Sigmoid colon (tissue), 6 donors: ENCODE measurements at regions not wholly inside any gene's neighbourhood (a gene's known extent, or its start where the extent isn't known, plus 50 kb on each side); places are given as distances from the start of the nearest gene placed in this dataset.

Experiments
- DNase-seq: peaks from one replicate; pipeline ENCODE4 v3.0.0-alpha.2; 2019
- H3K27ac ChIP-seq, 4 donors: fragments of 200-600 bp; sonication (generic); one replicate each; pipeline ENCODE4 v1.5.1; 2016 to 2019; ENCODE audit warnings: mild to moderate bottlenecking in 1 of 4
- H3K27me3 ChIP-seq, 3 donors: fragments of 200-600 bp; sonication (generic); one replicate each; pipeline ENCODE4 v1.5.1; 2019; ENCODE audit warnings: mild to moderate bottlenecking in 1 of 3
- H3K36me3 ChIP-seq, 4 donors: fragments of 200-600 bp; sonication (generic); one replicate each; pipeline ENCODE4 v1.5.1; 2016 to 2019
- H3K4me1 ChIP-seq, 4 donors: fragments of 200-600 bp; sonication (generic); one replicate each; pipeline ENCODE4 v1.5.1; 2017 to 2019
- H3K4me3 ChIP-seq, 4 donors: fragments of 200-600 bp; sonication (generic); one replicate each; pipeline ENCODE4 v1.5.1; 2017 to 2019; ENCODE audit warnings: mild to moderate bottlenecking in 2 of 4, moderate library complexity in 1 of 4
- H3K9me3 ChIP-seq, 4 donors: fragments of 200-600 bp in 3 of 4; sonication (generic) in 3 of 4; one replicate each; pipeline versions ENCODE4 v1.5.1 to v1.6.1; 2013 to 2019
- CTCF ChIP-seq, 4 experiments: fragments of 450-650 bp in 3 of 4; fragments of 200-600 bp in 1 of 4; IDR thresholded peaks; one replicate each; pipeline ENCODE4 v1.5.1; 2016 to 2019; ENCODE audit warnings: antibody characterized with exemption in 4 of 4, mild to moderate bottlenecking in 3 of 4, moderate library complexity in 2 of 4
- EP300 ChIP-seq, 4 donors: sonication (generic); formaldehyde crosslinking; IDR thresholded peaks; one replicate each; pipeline ENCODE4 v1.6.1; 2017; ENCODE audit warnings: antibody characterized with exemption in 4 of 4
- POLR2A ChIP-seq, 2 donors: fragments of 450-650 bp; IDR thresholded peaks; one replicate each; pipeline ENCODE4 v1.6.1; 2016; ENCODE audit warnings: antibody characterized with exemption in 2 of 2, mild to moderate bottlenecking in 2 of 2, moderate library complexity in 2 of 2
- POLR2AphosphoS5 ChIP-seq, 4 donors: sonication (generic); formaldehyde crosslinking; IDR thresholded peaks; one replicate each; pipeline ENCODE4 v1.6.1; 2017; ENCODE audit warnings: antibody characterized with exemption in 4 of 4
- WGBS, 2 donors: extraction: QIAGEN DNeasy Blood & Tissue Kit; methylation state at CpG; one replicate each; pipeline ENCODE4 v1.1.7; 2013; 5-methylcytosine and 5-hydroxymethylcytosine counted together
- intact Hi-C: fragments of 100-400 bp; cut with DNase I; formaldehyde crosslinking; loops from one replicate; pipeline ENCODE4 v1.15.1; 2023
- donor health status: healthy with polysubstance abuse.
- donor health status: healthy.

- TF ChIP-seq EP300 (IDR thresholded peaks at IDR 0.05): no peak
- no peak for TF ChIP-seq POLR2A (IDR thresholded peaks at IDR 0.05)
- no peak for TF ChIP-seq CTCF (IDR thresholded peaks at IDR 0.05)
- no peak for TF ChIP-seq POLR2AphosphoS5 (IDR thresholded peaks at IDR 0.05)
- H3K9me3 ChIP-seq: no peaks in the 10 kb centered on the region
- H3K4me3 ChIP-seq: no peak overlapping the region
- H3K36me3 ChIP-seq: no peaks in the 10 kb centered on the region
- H3K27me3 ChIP-seq: peaks cover 0 to 16% (median 5%) of the 10 kb centered on the region in 3 donors
- no peak for DNase-seq
- intact Hi-C loops: no loop called here
- H3K27ac ChIP-seq: no peak overlapping the region
- no peaks in the 10 kb centered on the region for H3K4me1 ChIP-seq
- 74 to 81% methylated on average over 10 of the region's 10 CpGs for WGBS, 2 donors
These were observed 129.0 kb downstream of the SYF2 start for GRCh38 chr1:25103164-25103795.

DNA sequence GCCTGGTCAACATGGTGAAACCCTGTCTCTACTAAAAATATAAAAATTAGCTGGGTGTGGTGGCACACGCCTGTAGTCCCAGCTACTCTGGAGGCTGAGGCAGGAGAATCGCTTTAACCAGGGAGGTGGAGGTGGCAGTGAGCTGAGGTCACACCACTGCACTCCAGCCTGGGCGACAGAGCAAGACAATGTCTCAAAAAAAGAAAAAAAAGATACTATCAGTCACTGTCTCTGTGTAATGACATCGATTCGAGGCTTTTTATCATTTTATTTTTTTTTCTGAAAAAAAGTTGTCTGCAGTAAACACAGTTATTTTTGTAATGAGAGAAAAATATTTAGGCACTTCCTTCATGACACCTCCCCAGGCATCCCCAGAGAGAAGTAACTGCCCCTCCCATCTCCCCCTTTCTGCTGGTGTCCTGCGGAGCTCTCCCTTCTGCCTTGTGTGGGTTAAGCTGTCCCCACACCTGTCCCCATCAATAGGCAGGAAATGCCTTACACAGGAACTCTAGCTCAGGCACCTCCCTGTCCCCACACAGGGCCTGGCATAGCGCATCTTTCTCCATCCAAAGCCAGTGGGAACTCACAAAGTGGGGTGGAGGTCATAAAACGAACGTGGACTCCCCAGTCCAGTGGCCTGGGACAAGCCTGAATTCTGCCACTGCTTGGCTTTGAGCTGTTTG lies 132.0 kb downstream of the SYF2 start:
- Histone ChIP-seq H3K4me1 (no peaks in the 10 kb centered on the region), H3K27me3 (peaks cover 0 to 3% (median 0%) of the 10 kb centered on the region in 3 donors), H3K4me3 (no peak overlapping the region), H3K36me3 (no peaks in the 10 kb centered on the region), H3K9me3 (no peaks in the 10 kb centered on the region), H3K27ac (no peak overlapping the region)
- DNase-seq: no peak
- WGBS, 2 donors: 71 to 80% methylated on average over 9 of the region's 9 CpGs
- no peak for TF ChIP-seq POLR2A (IDR thresholded peaks at IDR 0.05)
- no peak for TF ChIP-seq CTCF (IDR thresholded peaks at IDR 0.05)
- no peak for TF ChIP-seq POLR2AphosphoS5 (IDR thresholded peaks at IDR 0.05)
- no peak for TF ChIP-seq EP300 (IDR thresholded peaks at IDR 0.05)
- intact Hi-C loops: loop anchor here (2.0 kb wide), 1 partner anchor 251 kb away; no protein-coding TSS in a partner anchor

DNA sequence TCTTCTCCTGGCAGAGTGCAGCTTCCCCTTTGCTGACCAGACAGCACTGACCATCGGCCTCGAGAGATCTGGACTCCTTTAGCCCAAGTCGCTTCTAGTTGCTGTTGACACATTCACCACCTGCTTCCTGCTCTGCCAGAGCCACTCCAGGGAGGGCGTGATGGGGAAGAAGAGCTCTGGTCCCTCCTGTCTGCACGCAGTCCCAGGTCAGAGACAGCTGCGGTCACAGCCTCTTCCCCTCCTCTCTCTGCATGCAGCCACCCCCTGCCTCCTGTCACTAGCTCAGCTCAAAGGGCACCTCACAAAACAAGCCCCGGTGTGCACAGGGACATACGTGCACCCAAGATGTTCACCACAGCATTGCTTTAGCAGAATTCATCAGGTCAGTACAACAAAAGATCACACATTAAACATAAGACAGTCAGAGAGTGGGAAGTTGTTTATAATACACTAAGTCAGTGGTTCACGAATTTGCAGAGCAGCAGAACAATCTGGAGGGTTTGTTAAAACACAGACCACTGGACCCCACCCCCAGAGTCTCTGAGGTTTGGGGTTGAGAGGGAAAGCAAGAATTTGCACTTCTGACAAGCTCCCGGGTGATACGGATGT lies 132.9 kb downstream of the SYF2 start:
- TF ChIP-seq CTCF (IDR thresholded peaks at IDR 0.05) (no peak), POLR2A (IDR thresholded peaks at IDR 0.05) (no peak), EP300 (IDR thresholded peaks at IDR 0.05) (no peak), POLR2AphosphoS5 (IDR thresholded peaks at IDR 0.05) (no peak)
- 8 to 9% methylated on average over 11 of the region's 11 CpGs for WGBS, 2 donors
- H3K4me3 ChIP-seq: no peak overlapping the region

GRCh38 chr1:25098717-25099116 lies 133.6 kb downstream of the SYF2 start:
- 82% methylated on average over 4 of the region's 4 CpGs for WGBS, 2 donors
- Histone ChIP-seq H3K27me3 (peaks cover 0 to 3% (median 0%) of the 10 kb centered on the region in 3 donors), H3K9me3 (no peaks in the 10 kb centered on the region), H3K36me3 (no peaks in the 10 kb centered on the region), H3K4me1 (no peaks in the 10 kb centered on the region), H3K4me3 (no peak overlapping the region), H3K27ac (no peak overlapping the region)
- no peak for DNase-seq
- intact Hi-C loops: loop anchor here (5.0 kb wide), 1 partner anchor 166 kb away; the partner anchor contains the start of gene RUNX3
- TF ChIP-seq POLR2AphosphoS5 (IDR thresholded peaks at IDR 0.05) (no peak), CTCF (IDR thresholded peaks at IDR 0.05) (no peak)

More for the DNA sequence above, 132.9 kb downstream of the SYF2 start:
- Histone ChIP-seq H3K36me3 (no peaks in the 10 kb centered on the region), H3K27me3 (peaks cover 0 to 3% (median 0%) of the 10 kb centered on the region in 3 donors), H3K27ac (no peak overlapping the region), H3K9me3 (no peaks in the 10 kb centered on the region), H3K4me1 (no peaks in the 10 kb centered on the region)
- intact Hi-C loops: loop anchor here (5.0 kb wide), 1 partner anchor 167 kb away; the partner anchor contains the start of gene RUNX3
- no peak for DNase-seq
